HG03558 (cell line): ENCODE measurements at regions not wholly inside any gene's neighbourhood (a gene's known extent, or its start where the extent isn't known, plus 50 kb on each side); places are given as distances from the start of the nearest gene placed in this dataset.
"Not testable (repeated sequence)": the region's sequence is repeated elsewhere in the genome, so short reads cannot be mapped to it uniquely, and the experiment has no call there.

Experiments used
- ATAC-seq: cut with Tn5 transposase; IDR thresholded peaks from one replicate; pipeline ENCODE4 v1.9.1; 2021; ENCODE audit warnings: moderate number of reproducible peaks; ENCODE audit not compliant: unreplicated experiment; ENCODE audit errors: extremely low read depth

- no peak for ATAC-seq
Measured at GRCh38 chr6:11309947-11310665, 77.6 kb upstream of the NEDD9 start.

- no peak for ATAC-seq
Measured at GRCh38 chr6:11307226-11307625, 74.8 kb upstream of the NEDD9 start.

GRCh38 chr6:11304946-11305345 is 72.5 kb upstream of the NEDD9 start:
- no peak for ATAC-seq

- not testable (repeated sequence) for ATAC-seq
Measured at GRCh38 chr6:11299876-11300428, 67.5 kb upstream of the NEDD9 start.

GRCh38 chr6:11299421-11299784 is 66.9 kb upstream of the NEDD9 start:
- ATAC-seq = not testable (repeated sequence)

- no peak for ATAC-seq
Measured at GRCh38 chr6:11298651-11299420, 66.4 kb upstream of the NEDD9 start.

- no peak for ATAC-seq
Measured at GRCh38 chr6:11297376-11297729, 64.9 kb upstream of the NEDD9 start.

- ATAC-seq = no peak
Measured at GRCh38 chr6:11296449-11297375, 64.2 kb upstream of the NEDD9 start.

GRCh38 chr6:11295969-11296368 is 63.5 kb upstream of the NEDD9 start:
- ATAC-seq = no peak

GRCh38 chr6:11294228-11294627 is 61.8 kb upstream of the NEDD9 start:
- no peak for ATAC-seq

GRCh38 chr6:11292594-11293236 is 60.2 kb upstream of the NEDD9 start:
- ATAC-seq = no peak

GRCh38 chr6:11292091-11292490 is 59.6 kb upstream of the NEDD9 start:
- no peak for ATAC-seq

GRCh38 chr6:11291582-11291981 is 59.1 kb upstream of the NEDD9 start:
- ATAC-seq = no peak

- no peak for ATAC-seq
Measured at GRCh38 chr6:11290027-11290426, 57.6 kb upstream of the NEDD9 start.

GRCh38 chr6:11288065-11288464 is 55.6 kb upstream of the NEDD9 start:
- ATAC-seq = no peak

- no peak for ATAC-seq
Measured at GRCh38 chr6:11284996-11285395, 52.5 kb upstream of the NEDD9 start.

- no peak for ATAC-seq
Measured at GRCh38 chr6:11283629-11284028, 51.2 kb upstream of the NEDD9 start.

GRCh38 chr6:11282875-11283274 is 50.4 kb upstream of the NEDD9 start:
- no peak for ATAC-seq
